CD4-positive, alpha-beta T cell treated with Interleukin-10 for 1 hour (primary cell): ENCODE measurements at regions not wholly inside any gene's neighbourhood (a gene's known extent, or its start where the extent isn't known, plus 50 kb on each side); places are given as distances from the start of the nearest gene placed in this dataset.
"Not testable (repeated sequence)": the region's sequence is repeated elsewhere in the genome, so short reads cannot be mapped to it uniquely, and the experiment has no call there.

Experiments used
- DNase-seq: peaks from one replicate; pipeline ENCODE4 v3.0.0-alpha.2; 2020

- no peak for DNase-seq
Measured at GRCh38 chr2:13942111-13942510, 690.4 kb upstream of the LRATD1 start.

- no peak for DNase-seq
Measured at GRCh38 chr2:13950761-13951160, 681.8 kb upstream of the LRATD1 start.

GRCh38 chr2:13968811-13969210 lies 663.7 kb upstream of the LRATD1 start:
- DNase-seq, result no peak

- no peak for DNase-seq
Measured at GRCh38 chr2:13986119-13986720, 646.3 kb upstream of the LRATD1 start.

GRCh38 chr2:13996527-13996926 lies 636.0 kb upstream of the LRATD1 start:
- no peak for DNase-seq

- no peak for DNase-seq
Measured at GRCh38 chr2:14011190-14011589, 621.3 kb upstream of the LRATD1 start.

GRCh38 chr2:14015113-14015630 lies 617.3 kb upstream of the LRATD1 start:
- DNase-seq, result no peak

- DNase-seq, result no peak
Measured at GRCh38 chr2:14016289-14016955, 616.1 kb upstream of the LRATD1 start.

- no peak for DNase-seq
Measured at GRCh38 chr2:14018620-14019019, 613.9 kb upstream of the LRATD1 start.

GRCh38 chr2:14023558-14023957 lies 609.0 kb upstream of the LRATD1 start:
- DNase-seq, result no peak

GRCh38 chr2:14039134-14039533 lies 593.4 kb upstream of the LRATD1 start:
- DNase-seq, result no peak

- DNase-seq, result no peak
Measured at GRCh38 chr2:14047491-14047890, 585.0 kb upstream of the LRATD1 start.

- no peak for DNase-seq
Measured at GRCh38 chr2:14051401-14051800, 581.1 kb upstream of the LRATD1 start.

GRCh38 chr2:14053105-14053504 lies 579.4 kb upstream of the LRATD1 start:
- DNase-seq, result no peak

- DNase-seq, result no peak
Measured at GRCh38 chr2:14064346-14064745, 568.2 kb upstream of the LRATD1 start.

- DNase-seq, result no peak
Measured at GRCh38 chr2:14072338-14072737, 560.2 kb upstream of the LRATD1 start.

GRCh38 chr2:14074691-14075090 lies 557.8 kb upstream of the LRATD1 start:
- no peak for DNase-seq

- DNase-seq, result no peak
Measured at GRCh38 chr2:14079576-14079975, 552.9 kb upstream of the LRATD1 start.

- no peak for DNase-seq
Measured at GRCh38 chr2:14081521-14081920, 551.0 kb upstream of the LRATD1 start.

GRCh38 chr2:14082640-14083039 lies 549.9 kb upstream of the LRATD1 start:
- no peak for DNase-seq

- no peak for DNase-seq
Measured at GRCh38 chr2:14094592-14094991, 537.9 kb upstream of the LRATD1 start.

- not testable (repeated sequence) for DNase-seq
Measured at GRCh38 chr2:14099101-14099500, 533.4 kb upstream of the LRATD1 start.

GRCh38 chr2:14114275-14114674 lies 518.2 kb upstream of the LRATD1 start:
- DNase-seq, result no peak

- DNase-seq, result no peak
Measured at GRCh38 chr2:14120376-14120775, 512.1 kb upstream of the LRATD1 start.
